ENCODE measurements at regions not wholly inside any gene's neighbourhood (a gene's known extent, or its start where the extent isn't known, plus 50 kb on each side); places are given as distances from the start of the nearest gene placed in this dataset.

DNA sequence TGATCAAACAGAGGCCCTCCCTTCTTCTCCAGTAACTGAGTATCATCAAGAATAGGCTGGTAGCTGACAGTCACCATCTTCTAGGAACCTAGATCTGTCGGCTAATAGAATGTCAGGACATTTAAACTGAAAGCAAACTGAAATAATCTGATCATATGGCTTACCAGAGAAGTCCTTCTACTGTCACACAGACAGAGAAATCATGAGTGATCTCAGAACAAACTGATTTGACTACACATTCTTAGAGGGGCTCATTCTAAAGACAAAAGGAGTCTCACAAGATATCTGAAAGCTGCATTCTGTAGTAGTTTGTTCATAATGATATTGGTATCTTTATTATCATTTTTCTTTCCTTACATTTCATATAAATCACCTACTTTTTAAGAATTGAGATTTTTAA is 130.9 kb upstream of the ADCY1 start:
- no peak for TF ChIP-seq EZH2phosphoT487 (IDR thresholded peaks at IDR 0.05; ENCODE audit: borderline replicate concordance, low read depth, low read length)
- TF ChIP-seq, protein P1, sequence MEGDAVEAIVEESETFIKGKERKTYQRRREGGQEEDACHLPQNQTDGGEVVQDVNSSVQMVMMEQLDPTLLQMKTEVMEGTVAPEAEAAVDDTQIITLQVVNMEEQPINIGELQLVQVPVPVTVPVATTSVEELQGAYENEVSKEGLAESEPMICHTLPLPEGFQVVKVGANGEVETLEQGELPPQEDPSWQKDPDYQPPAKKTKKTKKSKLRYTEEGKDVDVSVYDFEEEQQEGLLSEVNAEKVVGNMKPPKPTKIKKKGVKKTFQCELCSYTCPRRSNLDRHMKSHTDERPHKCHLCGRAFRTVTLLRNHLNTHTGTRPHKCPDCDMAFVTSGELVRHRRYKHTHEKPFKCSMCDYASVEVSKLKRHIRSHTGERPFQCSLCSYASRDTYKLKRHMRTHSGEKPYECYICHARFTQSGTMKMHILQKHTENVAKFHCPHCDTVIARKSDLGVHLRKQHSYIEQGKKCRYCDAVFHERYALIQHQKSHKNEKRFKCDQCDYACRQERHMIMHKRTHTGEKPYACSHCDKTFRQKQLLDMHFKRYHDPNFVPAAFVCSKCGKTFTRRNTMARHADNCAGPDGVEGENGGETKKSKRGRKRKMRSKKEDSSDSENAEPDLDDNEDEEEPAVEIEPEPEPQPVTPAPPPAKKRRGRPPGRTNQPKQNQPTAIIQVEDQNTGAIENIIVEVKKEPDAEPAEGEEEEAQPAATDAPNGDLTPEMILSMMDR (conservative IDR thresholded peaks at IDR 0.05; ENCODE audit: low read length) = no peak
- intact Hi-C loops (cut with micrococcal nuclease; ENCODE audit: unreplicated experiment) = no loop called here
- ChIA-PET CTCF (ENCODE audit: unreplicated experiment) (no interaction called here), POLR2A (no interaction called here)
- Histone ChIP-seq H3K4me2 (ENCODE audit: low read length) (no peak overlapping the region), H3K4me1 (ENCODE audit: insufficient read depth, low read length, poor library complexity, severe bottlenecking) (no peaks in the 10 kb centered on the region), H3K9me3 (ENCODE audit: low read length) (no peaks in the 10 kb centered on the region), H3K27ac (ENCODE audit: low read depth, low read length, poor library complexity, severe bottlenecking) (no peak overlapping the region), H3K4me3 (ENCODE audit: low read depth, low read length, poor library complexity, severe bottlenecking) (no peak overlapping the region), H4K20me1 (ENCODE audit: insufficient read depth, low read length) (no peaks in the 10 kb centered on the region), H3K9me2 (ENCODE audit: insufficient read depth, low read length) (no peaks in the 10 kb centered on the region), H2AFZ (ENCODE audit: low read length) (no peak overlapping the region), H3K36me3 (ENCODE audit: insufficient read depth, low read length) (no peaks in the 10 kb centered on the region), H3K79me2 (ENCODE audit: insufficient read depth, low read depth, low read length) (no peaks in the 10 kb centered on the region)
- no peak for DNase-seq (ENCODE audit: low spot score)
- no TSS peak for BruUV-seq (replicated peaks)

DNA sequence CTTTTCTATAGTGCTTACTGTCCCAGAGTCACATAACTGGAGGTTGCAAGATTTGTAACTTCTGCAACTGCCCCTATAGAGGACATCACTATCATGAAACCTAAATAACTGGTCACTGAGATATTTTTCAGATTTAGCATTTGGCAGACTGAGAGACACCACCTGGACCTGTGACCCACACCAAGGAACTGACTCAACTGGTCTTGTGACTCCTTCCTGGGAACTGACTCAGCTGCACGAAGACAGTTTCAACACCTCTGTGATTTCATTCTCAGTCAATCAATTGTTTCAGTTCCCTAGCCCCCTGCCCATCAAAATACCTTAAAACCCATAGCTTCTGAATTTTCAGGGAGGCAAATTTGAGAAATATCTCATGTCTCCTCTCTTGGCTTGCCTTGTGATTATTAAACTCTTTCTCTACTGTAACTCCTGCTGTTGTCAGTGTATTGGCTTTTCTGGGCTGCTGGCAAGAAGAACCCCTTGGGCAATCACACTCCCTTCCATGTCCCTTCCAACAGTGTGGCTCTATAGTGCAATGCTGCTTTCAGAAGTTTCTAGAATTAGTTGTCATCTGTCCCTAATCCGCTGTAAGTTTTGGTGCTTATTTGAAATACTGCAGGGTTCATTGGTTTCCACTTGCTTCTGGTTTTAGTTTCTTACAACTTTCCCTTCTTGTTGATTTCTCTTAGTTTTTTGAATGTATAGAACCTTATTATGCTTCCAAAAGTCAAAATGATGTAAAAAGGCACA is 127.8 kb upstream of the ADCY1 start:
- H3K36me3 ChIP-seq (ENCODE audit: insufficient read depth, low read length) = no peaks in the 10 kb centered on the region
- no peaks in the 10 kb centered on the region for H4K20me1 ChIP-seq (ENCODE audit: insufficient read depth, low read length)
- H3K9me3 ChIP-seq (ENCODE audit: low read length) = no peaks in the 10 kb centered on the region
- intact Hi-C loops (cut with micrococcal nuclease; ENCODE audit: unreplicated experiment) = no loop called here
- no peaks in the 10 kb centered on the region for H3K4me1 ChIP-seq (ENCODE audit: insufficient read depth, low read length, poor library complexity, severe bottlenecking)
- TF ChIP-seq EZH2phosphoT487 (IDR thresholded peaks at IDR 0.05; ENCODE audit: borderline replicate concordance, low read depth, low read length) = no peak
- TF ChIP-seq, protein P1 (conservative IDR thresholded peaks at IDR 0.05; ENCODE audit: low read length) = no peak
- no peak overlapping the region for H2AFZ ChIP-seq (ENCODE audit: low read length)
- no TSS peak for BruUV-seq (replicated peaks)
- DNase-seq (ENCODE audit: low spot score) = no peak
- H3K4me2 ChIP-seq (ENCODE audit: low read length) = no peak overlapping the region
- no peaks in the 10 kb centered on the region for H3K9me2 ChIP-seq (ENCODE audit: insufficient read depth, low read length)
- H3K4me3 ChIP-seq (ENCODE audit: low read depth, low read length, poor library complexity, severe bottlenecking) = no peak overlapping the region
- no peaks in the 10 kb centered on the region for H3K79me2 ChIP-seq (ENCODE audit: insufficient read depth, low read depth, low read length)
- ChIA-PET POLR2A (interaction anchor here (0.5 kb wide), 1 partner anchor 218 kb away, joined by 4 read pairs; no protein-coding TSS in a partner anchor), CTCF (ENCODE audit: unreplicated experiment) (no interaction called here)
- H3K27ac ChIP-seq (ENCODE audit: low read depth, low read length, poor library complexity, severe bottlenecking) = no peak overlapping the region

DNA sequence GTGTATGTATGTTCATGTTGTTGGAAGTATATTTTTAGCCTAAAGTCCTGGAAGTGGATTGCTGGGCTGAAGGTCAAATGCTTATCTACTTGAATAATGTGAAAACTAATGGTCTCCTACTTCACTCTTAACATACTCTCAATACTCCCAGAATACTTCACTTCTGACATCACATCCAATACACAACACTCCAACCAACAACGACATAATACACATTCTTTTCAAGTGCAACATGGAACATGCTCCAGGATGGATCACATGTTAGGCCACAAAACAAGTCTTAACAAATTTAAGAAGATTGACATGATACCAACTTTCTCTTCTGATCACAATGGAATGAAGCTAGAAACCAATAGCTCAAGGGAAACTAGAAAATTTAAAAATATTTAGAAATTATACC is 126.9 kb upstream of the ADCY1 start:
- POLR2A ChIA-PET = interaction anchor here (0.7 kb wide), 1 partner anchor 264 kb away, joined by 3 read pairs; no protein-coding TSS in a partner anchor
- intact Hi-C loops (cut with micrococcal nuclease; ENCODE audit: unreplicated experiment) = no loop called here
- no peak for DNase-seq (ENCODE audit: low spot score)
- TF ChIP-seq EZH2phosphoT487 (IDR thresholded peaks at IDR 0.05; ENCODE audit: borderline replicate concordance, low read depth, low read length) = no peak
- TF ChIP-seq, protein P1 (conservative IDR thresholded peaks at IDR 0.05; ENCODE audit: low read length) = no peak
- no TSS peak for BruUV-seq (replicated peaks)
- H3K27ac ChIP-seq (ENCODE audit: low read depth, low read length, poor library complexity, severe bottlenecking) = no peak overlapping the region
- no peak overlapping the region for H3K4me3 ChIP-seq (ENCODE audit: low read depth, low read length, poor library complexity, severe bottlenecking)
- no peaks in the 10 kb centered on the region for H3K4me1 ChIP-seq (ENCODE audit: insufficient read depth, low read length, poor library complexity, severe bottlenecking)
- no peaks in the 10 kb centered on the region for H3K9me2 ChIP-seq (ENCODE audit: insufficient read depth, low read length)
- no peak overlapping the region for H2AFZ ChIP-seq (ENCODE audit: low read length)
- H3K9me3 ChIP-seq (ENCODE audit: low read length) = no peaks in the 10 kb centered on the region
- CTCF ChIA-PET (ENCODE audit: unreplicated experiment) = no interaction called here
- H3K4me2 ChIP-seq (ENCODE audit: low read length) = no peak overlapping the region
- no peaks in the 10 kb centered on the region for H3K36me3 ChIP-seq (ENCODE audit: insufficient read depth, low read length)
- H4K20me1 ChIP-seq (ENCODE audit: insufficient read depth, low read length) = no peaks in the 10 kb centered on the region
- no peaks in the 10 kb centered on the region for H3K79me2 ChIP-seq (ENCODE audit: insufficient read depth, low read depth, low read length)
